Hematopoietic multipotent progenitor cell treated with erythropoietin and hydrocortisone succinate and interleukin-3 and kit ligand, for 6 days (in vitro differentiated cells): ENCODE measurements at regions not wholly inside any gene's neighbourhood (a gene's known extent, or its start where the extent isn't known, plus 50 kb on each side); places are given as distances from the start of the nearest gene placed in this dataset.
"Not testable (repeated sequence)": the region's sequence is repeated elsewhere in the genome, so short reads cannot be mapped to it uniquely, and the experiment has no call there.

Experiments
- DNase-seq: peaks from one replicate; pipeline ENCODE4 v3.0.0-alpha.2; 2015

GRCh38 chr3:72031581-72031980 lies 246.6 kb upstream of the PROK2 start:
- DNase-seq: peak; percentile 39

DNA sequence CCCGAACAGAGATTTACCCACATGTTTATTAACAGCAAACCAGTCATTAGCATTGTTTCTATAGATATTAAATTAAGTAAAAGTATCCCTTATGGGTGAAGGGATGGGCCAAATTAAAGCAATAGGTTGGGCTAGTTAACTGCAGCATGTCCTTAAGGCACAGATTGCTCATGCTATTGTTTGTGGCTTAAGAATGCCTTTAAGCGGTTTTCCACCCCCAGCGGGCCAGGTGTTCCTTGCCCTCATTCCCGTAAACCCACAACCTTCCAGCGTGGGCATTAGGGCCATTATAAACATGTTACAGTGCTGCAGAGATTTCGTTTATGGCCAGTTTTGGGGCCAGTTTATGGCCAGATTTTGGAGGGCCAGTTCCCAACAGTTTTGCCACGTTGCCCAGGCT lies 245.3 kb upstream of the PROK2 start:
- not testable (repeated sequence) for DNase-seq

GRCh38 chr3:72028726-72029125 lies 243.8 kb upstream of the PROK2 start:
- DNase-seq: not testable (repeated sequence)

- not testable (repeated sequence) for DNase-seq
Measured at GRCh38 chr3:72028307-72028706, 243.4 kb upstream of the PROK2 start.

- DNase-seq: not testable (repeated sequence)
Measured at GRCh38 chr3:72027728-72028127, 242.8 kb upstream of the PROK2 start.

- DNase-seq: no peak
Measured at GRCh38 chr3:72022027-72022426, 237.1 kb upstream of the PROK2 start.

- no peak for DNase-seq
Measured at GRCh38 chr3:72021531-72021930, 236.6 kb upstream of the PROK2 start.

DNA sequence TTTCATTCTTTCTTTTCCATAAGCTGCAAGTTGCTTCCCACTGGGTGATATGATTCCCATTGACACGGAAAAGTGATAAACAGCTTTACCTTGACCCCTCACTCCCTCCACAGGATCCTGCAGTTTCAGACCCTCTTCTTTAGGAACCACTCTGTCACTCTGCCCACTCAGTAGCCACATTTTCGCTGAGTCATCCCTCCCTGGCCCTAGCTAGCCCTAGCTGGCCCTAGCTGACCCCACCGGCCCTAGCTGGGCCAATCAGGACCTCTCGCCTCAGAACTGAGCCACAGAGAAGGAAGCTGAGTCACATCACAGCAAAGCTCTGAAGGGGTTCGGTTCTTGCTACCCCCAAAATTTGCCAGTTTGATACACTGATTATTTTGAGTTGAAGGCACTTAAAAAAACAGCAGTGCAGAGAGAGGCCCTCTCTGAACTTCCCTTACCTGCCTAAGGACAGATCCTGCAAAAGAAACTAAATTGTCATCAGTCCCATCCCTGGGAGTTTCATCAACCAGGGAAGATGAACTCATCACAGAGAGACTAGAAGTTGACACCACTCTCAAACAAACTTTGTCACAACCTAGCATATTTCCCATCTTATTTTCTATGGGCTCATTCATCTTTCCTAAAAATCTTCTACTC lies 233.5 kb upstream of the PROK2 start:
- peak; percentile 34 for DNase-seq

DNA sequence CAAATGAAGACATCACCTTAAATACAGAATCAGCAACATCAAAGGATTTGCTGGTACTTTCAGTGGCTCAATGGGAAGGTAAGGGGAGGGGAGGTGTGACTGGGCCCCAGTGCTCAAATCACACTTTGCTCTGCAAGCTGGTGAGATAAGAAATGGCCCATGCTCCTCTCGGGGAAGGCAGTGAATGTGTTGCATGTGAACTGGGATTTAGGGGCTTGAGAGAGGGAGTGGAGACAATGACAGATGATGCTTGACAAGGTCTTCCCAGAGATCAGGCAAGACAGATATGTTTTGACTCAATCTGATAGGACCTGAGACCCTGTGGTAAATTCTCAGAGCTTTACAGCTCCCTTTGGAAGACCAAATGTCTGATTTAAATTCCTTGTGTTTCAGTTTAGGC lies 233.0 kb upstream of the PROK2 start:
- no peak for DNase-seq

DNA sequence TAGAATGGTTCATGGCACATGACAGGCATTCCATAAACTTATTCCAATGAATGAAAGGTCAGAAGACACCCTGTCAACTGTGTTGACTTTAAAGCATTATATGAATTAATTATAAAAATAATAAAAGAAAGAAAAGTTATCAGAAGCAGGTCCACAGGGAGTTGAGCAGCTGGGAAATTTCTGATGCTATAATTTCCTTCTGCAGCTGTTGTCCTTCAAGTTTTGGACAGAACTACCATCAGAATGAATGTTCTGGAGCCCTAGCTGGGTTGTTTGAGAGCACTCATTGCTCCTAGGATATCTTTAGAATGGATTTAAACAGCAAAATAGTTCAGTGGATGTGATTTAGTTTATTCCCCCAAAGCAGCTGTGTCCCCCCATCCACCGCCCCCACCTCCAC lies 232.4 kb upstream of the PROK2 start:
- DNase-seq: no peak

GRCh38 chr3:72015463-72015862 lies 230.5 kb upstream of the PROK2 start:
- DNase-seq: no peak

DNA sequence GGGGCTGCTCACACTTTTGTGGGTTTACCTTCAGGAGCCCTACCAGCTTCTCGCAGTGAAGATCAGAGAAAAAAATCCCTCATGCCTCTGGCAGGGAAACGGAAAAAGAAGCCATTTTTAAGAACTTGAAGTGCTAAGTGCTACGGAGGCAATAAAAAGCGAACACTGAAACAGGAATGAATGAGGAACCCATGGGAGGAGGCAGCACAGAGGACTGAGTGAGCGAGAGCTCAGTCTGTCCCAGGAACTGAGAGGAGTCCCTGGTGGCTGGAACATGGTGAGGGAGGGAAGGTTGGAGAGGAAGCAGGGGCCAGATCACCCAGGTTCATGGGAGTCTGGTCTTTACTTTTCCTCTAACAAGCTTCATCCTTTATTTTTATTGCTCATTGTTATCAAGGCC lies 228.1 kb upstream of the PROK2 start:
- no peak for DNase-seq

DNA sequence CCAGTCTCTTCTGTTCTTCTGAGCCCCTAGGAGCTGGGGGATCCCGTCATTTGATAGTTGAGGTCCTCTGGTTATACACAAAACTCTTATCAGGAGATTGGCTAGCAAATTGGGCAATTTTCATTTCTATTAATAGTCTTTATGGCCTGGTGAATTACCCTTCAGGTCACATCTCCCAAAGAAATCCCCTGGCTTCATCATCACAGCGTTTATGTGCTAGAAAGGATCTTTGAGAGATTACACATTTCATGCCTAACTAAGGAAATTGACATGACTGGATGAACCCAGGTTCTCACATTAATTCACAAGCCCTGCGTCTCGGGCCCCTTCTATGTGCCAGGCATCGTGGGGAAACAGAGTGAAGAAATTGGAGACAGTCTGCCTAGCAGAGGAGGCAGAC lies 227.4 kb upstream of the PROK2 start:
- DNase-seq: no peak

GRCh38 chr3:72011485-72011884 lies 226.5 kb upstream of the PROK2 start:
- no peak for DNase-seq

DNA sequence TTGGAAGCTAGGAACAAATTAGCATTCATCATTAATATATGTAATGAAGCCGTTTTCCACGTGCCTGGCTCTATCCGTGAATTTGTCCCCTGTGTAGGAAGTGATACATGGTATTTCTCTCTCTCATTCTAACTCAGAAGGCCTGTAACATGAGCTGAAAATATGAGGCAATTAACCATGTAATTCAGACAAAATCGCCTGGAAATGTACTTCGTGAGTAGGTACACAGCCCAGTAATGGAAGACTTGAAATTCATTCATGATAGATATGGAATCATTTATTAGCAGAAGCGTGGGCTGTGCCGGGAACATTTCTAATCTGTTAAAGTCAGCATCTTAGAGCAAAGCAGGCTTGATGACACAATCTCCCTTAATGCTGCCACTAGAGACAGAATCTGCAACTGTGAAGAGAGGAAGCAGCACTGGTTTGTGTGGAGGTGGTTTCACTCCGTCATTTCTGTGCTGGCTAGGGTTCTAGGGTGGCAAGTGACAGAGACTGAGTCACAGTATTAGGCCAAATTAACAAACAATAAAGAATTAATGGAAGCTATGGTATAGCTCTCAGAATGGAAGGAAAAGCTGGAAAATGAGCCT lies 225.0 kb upstream of the PROK2 start:
- peak; percentile 13 for DNase-seq

GRCh38 chr3:72008226-72008996 lies 223.5 kb upstream of the PROK2 start:
- no peak for DNase-seq

GRCh38 chr3:72006631-72007556 lies 221.9 kb upstream of the PROK2 start:
- no peak for DNase-seq

DNA sequence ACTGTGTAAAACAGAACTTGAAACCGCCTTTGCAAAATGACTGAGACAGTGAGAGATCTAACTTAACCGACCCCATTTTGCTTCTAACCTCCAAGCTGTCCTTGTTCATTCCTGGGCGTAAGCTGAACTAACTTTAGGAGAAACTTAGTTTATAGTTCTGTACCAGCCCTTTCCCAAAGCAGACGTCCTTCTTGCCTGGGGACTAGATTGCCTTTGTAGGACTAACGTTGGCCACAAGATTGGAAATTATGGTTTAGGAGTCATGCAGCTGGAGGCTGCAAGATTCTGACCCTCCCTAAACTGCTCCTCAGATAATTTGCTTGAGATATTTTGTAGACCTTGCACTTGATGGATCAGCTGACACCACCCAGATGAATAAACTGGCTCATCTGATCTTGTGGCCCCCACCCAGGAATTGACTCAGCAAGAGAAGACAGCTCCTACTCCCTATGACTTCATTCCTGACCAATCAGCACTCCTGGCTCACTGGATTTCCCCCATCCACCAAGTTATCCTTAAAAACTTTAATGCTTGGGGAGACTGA lies 219.9 kb upstream of the PROK2 start:
- no peak for DNase-seq

- DNase-seq: no peak
Measured at GRCh38 chr3:72003936-72004335, 219.0 kb upstream of the PROK2 start.

DNA sequence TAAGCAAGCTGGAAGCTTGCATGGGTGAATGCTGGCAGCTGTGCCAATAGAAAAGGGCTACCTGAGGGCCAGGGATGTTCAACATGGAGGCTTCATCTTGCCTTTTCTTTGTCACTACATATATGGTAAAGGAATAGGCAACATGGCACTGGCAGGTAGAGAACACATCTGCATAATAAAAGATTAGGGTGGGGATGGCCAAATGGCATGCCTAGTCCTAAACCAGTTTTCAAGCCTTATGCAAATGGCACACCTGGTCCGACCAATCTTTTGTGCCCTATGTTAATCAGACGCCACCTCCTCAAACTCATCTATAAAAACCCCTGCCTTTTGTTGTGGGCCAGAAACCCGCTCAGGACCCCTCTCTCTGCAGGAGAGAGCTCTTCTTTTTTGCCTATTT lies 216.8 kb upstream of the PROK2 start:
- DNase-seq: no peak

GRCh38 chr3:71998995-71999673 lies 214.2 kb upstream of the PROK2 start:
- no peak for DNase-seq

DNA sequence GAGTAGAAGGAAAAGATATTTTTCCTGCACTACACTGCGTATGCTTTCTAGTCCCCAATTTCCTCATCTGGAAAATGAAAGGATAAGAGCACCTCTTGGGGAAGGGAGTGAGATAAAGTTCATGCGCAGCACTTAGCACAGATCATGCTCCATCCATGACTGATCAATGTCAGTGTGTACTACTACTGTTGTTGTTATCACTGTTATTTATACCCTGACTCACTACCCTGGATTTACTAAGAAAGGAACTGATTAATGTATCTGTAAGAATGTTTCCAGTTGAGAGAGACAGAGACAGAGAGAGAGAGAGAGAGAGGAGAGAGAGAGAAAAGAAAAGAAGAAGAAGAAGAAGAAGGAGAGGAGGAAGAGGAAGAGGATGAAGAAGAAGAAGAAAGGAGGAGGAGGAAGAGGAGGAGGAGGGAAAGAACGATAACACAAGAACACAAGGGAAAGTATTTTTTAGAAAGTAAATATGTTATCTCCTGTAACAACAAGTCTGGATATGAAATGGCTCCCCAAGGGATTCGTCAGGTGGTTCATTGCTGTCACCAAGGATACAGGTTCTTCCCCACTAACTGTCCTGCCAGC lies 212.2 kb upstream of the PROK2 start:
- DNase-seq: no peak
